ENCODE measurements at regions not wholly inside any gene's neighbourhood (a gene's known extent, or its start where the extent isn't known, plus 50 kb on each side); places are given as distances from the start of the nearest gene placed in this dataset.
A peak's percentile ranks its signal among the peaks of the same experiment; 100 is the strongest.

DNA sequence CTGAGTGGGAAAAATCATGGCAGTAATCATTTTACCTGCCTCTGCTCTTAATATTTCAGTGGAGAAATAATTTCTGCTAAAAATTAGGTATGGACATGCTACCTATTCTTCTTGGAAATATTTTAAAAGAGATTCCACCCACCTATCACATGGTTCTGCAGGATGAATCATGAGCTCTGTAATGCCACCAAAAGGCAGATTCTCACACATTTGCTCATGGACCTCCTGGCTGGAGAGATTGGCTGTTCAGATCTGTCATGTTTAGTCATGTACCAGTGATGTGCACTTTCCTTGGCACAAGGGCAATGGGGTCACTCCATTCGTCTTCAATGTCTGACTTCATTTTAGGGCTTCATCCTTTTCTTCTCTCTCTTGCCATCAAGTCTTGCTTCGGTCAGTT, 101.8 kb upstream of the MBNL2 start:
- H3K4me3 ChIP-seq = no peak overlapping the region
- H3K27ac ChIP-seq (replicated peaks in 1 of 4) = peak overlapping the region in 2 of 4 donors; percentile 0 to 4
- peaks cover 29 to 70% (median 52%) of the 10 kb centered on the region in 4 donors for H3K4me1 ChIP-seq
- WGBS = 94% methylated on average over 2 of the region's 2 CpGs
- no peaks in the 10 kb centered on the region for H3K36me3 ChIP-seq
- no peaks in the 10 kb centered on the region for H3K27me3 ChIP-seq
- no peak for DNase-seq (ENCODE audit: extremely low spot score)
- intact Hi-C loops (cut with DNase I) = loop anchor here (5.0 kb wide), 1 partner anchor 312 kb away; the partner anchor contains the start of gene RAP2A
- H3K9me3 ChIP-seq = no peaks in the 10 kb centered on the region
- TF ChIP-seq, protein P1, sequence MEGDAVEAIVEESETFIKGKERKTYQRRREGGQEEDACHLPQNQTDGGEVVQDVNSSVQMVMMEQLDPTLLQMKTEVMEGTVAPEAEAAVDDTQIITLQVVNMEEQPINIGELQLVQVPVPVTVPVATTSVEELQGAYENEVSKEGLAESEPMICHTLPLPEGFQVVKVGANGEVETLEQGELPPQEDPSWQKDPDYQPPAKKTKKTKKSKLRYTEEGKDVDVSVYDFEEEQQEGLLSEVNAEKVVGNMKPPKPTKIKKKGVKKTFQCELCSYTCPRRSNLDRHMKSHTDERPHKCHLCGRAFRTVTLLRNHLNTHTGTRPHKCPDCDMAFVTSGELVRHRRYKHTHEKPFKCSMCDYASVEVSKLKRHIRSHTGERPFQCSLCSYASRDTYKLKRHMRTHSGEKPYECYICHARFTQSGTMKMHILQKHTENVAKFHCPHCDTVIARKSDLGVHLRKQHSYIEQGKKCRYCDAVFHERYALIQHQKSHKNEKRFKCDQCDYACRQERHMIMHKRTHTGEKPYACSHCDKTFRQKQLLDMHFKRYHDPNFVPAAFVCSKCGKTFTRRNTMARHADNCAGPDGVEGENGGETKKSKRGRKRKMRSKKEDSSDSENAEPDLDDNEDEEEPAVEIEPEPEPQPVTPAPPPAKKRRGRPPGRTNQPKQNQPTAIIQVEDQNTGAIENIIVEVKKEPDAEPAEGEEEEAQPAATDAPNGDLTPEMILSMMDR (IDR thresholded peaks at IDR 0.05) = no peak
- no peak for TF ChIP-seq POLR2AphosphoS5 (IDR thresholded peaks at IDR 0.05)
- TF ChIP-seq EP300 (IDR thresholded peaks at IDR 0.05) = no peak

DNA sequence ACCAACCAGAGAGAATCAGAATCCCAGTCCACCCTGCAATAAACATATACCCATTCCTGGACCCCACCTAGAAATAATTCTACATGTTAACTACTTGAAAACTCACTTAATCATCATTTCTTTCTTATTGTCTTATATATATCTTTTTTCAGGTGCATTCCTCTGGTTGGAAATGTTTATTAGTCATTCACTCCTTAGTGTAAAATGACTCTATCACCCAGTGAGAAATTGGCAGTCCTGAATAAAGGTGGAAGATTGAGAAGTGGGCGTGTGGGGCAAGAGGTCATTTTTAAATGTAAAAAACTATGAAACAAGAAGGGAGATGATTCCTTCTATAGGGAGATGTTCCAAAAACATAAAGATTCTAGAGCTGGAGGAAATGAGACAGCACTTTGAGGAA, 101.2 kb upstream of the MBNL2 start:
- Histone ChIP-seq H3K27me3 (no peaks in the 10 kb centered on the region), H3K4me3 (no peak overlapping the region), H3K4me1 (peaks cover 29 to 70% (median 52%) of the 10 kb centered on the region in 4 donors), H3K27ac (replicated peaks in 1 of 4) (no peak overlapping the region), H3K36me3 (no peaks in the 10 kb centered on the region), H3K9me3 (no peaks in the 10 kb centered on the region)
- intact Hi-C loops (cut with DNase I) = loop anchor here (5.0 kb wide), 1 partner anchor 311 kb away; the partner anchor contains the start of gene RAP2A
- WGBS = 96% methylated on average over 1 of the region's 1 CpG
- TF ChIP-seq EP300 (IDR thresholded peaks at IDR 0.05) = no peak
- TF ChIP-seq POLR2A (IDR thresholded peaks at IDR 0.05; ENCODE audit: low read depth) = no peak
- no peak for TF ChIP-seq POLR2AphosphoS5 (IDR thresholded peaks at IDR 0.05)
- no peak for DNase-seq (ENCODE audit: extremely low spot score)

DNA sequence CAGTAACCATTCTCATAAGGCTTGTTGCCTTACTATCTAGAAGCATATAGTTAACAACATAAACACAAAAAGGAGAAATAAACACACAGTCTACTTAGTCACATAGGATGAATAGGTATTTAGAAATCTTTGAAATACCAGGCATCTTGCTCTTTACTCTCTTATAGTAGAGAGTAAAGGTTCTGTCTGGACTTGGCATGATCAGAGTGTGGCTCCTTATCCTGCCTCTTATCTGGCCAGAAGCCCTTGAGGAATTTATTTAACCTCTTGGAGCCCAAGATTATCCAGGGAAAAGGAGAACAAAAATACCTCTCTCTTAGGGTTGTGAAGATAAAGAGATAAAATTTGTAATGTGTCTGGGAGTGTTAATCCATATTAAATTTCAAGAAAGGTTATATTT, 100.2 kb upstream of the MBNL2 start:
- no peak overlapping the region for H3K4me3 ChIP-seq
- peaks cover 26 to 70% (median 49%) of the 10 kb centered on the region in 4 donors for H3K4me1 ChIP-seq
- H3K27ac ChIP-seq (replicated peaks in 1 of 4) = no peak overlapping the region
- intact Hi-C loops (cut with DNase I) = loop anchor here (5.0 kb wide), 1 partner anchor 310 kb away; the partner anchor contains the start of gene RAP2A
- TF ChIP-seq, protein P1 (IDR thresholded peaks at IDR 0.05) = no peak
- H3K27me3 ChIP-seq = no peaks in the 10 kb centered on the region
- H3K9me3 ChIP-seq = no peaks in the 10 kb centered on the region
- H3K36me3 ChIP-seq = no peaks in the 10 kb centered on the region
- no peak for DNase-seq (ENCODE audit: extremely low spot score)

DNA sequence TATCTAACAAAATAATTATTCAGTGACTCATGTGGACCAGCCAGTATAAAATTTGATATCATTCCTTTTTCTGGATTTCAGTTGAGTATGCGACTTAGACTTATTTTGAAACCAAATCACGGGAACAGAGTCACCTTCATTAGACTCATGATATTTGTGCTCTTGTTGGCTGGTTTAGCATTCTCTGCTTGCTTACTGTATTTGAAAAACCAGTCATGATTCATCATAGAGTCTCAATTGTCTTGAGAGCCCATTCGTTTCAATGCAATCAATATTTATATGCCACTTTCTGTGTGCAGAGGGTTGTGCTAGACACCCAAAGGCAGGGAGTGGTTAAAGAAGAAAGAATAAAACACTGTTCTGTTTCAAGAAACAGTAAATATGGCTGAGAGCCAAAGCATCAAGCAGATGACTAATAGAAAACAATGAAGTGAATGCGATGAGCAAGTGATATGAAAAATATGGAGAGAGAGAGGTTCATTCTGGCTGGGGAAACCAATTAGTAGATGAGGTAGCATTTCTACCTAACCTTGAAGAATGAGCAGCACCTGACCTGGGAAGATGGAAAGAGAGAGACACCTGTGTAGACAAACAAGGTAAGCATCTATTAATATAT, 99.6 kb upstream of the MBNL2 start:
- TF ChIP-seq, protein P1 (IDR thresholded peaks at IDR 0.05) = no peak
- TF ChIP-seq POLR2AphosphoS5 (IDR thresholded peaks at IDR 0.05) (peak in 1 of 2 donors; percentile 19), EP300 (IDR thresholded peaks at IDR 0.05) (no peak)
- peaks cover 26 to 64% (median 43%) of the 10 kb centered on the region in 4 donors for H3K4me1 ChIP-seq
- H3K4me3 ChIP-seq = no peak overlapping the region
- 53% methylated on average over 4 of the region's 4 CpGs for WGBS
- no peaks in the 10 kb centered on the region for H3K27me3 ChIP-seq
- intact Hi-C loops (cut with DNase I) = loop anchor here (5.0 kb wide), 1 partner anchor 310 kb away; the partner anchor contains the start of gene RAP2A
- no peak overlapping the region for H3K27ac ChIP-seq (replicated peaks in 1 of 4)
- no peak for DNase-seq (ENCODE audit: extremely low spot score)
- H3K9me3 ChIP-seq = no peaks in the 10 kb centered on the region
- H3K36me3 ChIP-seq = no peaks in the 10 kb centered on the region

DNA sequence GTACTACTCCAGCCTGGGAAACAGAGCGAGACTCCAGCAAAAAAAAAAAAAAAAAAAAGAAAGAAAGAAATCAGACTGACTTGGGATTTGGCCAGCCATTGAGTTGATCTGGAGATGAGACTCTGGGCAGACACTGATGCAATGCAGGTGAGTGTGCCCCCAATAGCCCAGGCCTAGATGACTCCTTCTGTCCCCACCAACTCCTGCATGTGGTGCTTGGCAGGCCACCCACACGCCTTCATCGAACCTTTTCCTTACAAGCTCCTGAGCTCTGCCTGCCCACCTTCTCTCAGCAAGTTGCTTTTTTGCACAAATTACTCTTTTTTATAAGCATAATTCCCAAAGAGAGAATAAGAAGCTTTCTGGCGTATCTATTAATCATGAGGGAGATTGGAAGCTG, 97.9 kb upstream of the MBNL2 start:
- H3K4me1 ChIP-seq = peaks cover 26 to 55% (median 37%) of the 10 kb centered on the region in 4 donors
- peak overlapping the region in 3 of 4 donors; percentile 60 to 73 (median 71) for H3K27ac ChIP-seq (replicated peaks in 1 of 4)
- intact Hi-C loops (cut with DNase I) = loop anchor here (5.0 kb wide), 1 partner anchor 308 kb away; the partner anchor contains the start of gene RAP2A
- WGBS = 87% methylated on average over 4 of the region's 4 CpGs
- no peak overlapping the region for H3K4me3 ChIP-seq
- H3K36me3 ChIP-seq = no peaks in the 10 kb centered on the region
- H3K27me3 ChIP-seq = no peaks in the 10 kb centered on the region
- no peak for DNase-seq (ENCODE audit: extremely low spot score)
- TF ChIP-seq POLR2A (IDR thresholded peaks at IDR 0.05; ENCODE audit: low read depth) (no peak), POLR2AphosphoS5 (IDR thresholded peaks at IDR 0.05) (no peak), EP300 (IDR thresholded peaks at IDR 0.05) (no peak)
- TF ChIP-seq, protein P1 (IDR thresholded peaks at IDR 0.05) = no peak
- no peaks in the 10 kb centered on the region for H3K9me3 ChIP-seq

Measured in esophagus muscularis mucosa (tissue), 4 donors.